ENCODE measurements at regions not wholly inside any gene's neighbourhood (a gene's known extent, or its start where the extent isn't known, plus 50 kb on each side); places are given as distances from the start of the nearest gene placed in this dataset.

DNA sequence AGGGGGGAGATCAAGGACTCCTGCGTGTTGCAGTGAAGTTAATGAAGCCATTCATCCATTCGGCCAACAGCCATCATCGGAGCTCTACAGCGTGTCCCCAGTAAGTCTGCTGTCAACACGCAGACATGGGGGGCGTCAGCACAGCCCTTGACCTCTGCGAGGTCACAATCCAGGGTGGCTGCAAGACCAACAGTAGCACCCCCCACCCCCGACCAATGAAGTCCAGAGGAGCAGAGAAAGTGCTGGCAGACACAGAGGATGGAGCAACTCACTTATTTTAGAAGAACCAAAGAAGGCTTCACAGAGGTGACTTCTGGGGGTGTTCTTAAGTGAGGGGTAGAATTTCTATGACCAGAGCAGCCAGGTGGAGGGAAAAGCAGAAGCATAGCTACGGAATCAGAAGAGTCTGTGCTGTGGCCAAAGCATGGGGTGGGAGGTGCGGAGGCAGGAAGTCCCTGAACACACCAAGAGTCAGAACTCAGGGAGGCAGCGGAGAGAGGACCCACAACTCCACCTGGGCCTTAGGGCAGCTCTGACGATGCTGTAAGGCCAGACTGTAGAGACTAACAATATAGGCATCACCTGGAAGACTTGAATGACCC, 185.4 kb downstream of the FOXO1 start:
- Mint-ChIP-seq H3K27ac (ENCODE audit: unreplicated experiment) (no peak overlapping the region), H3K27me3 (ENCODE audit: low read depth, unreplicated experiment) (peaks cover 42% of the 10 kb centered on the region), H3K9me3 (ENCODE audit: unreplicated experiment) (peaks cover 5% of the 10 kb centered on the region), H3K4me3 (ENCODE audit: unreplicated experiment) (no peak overlapping the region), H3K4me1 (ENCODE audit: low read depth, unreplicated experiment) (peaks cover 24% of the 10 kb centered on the region), H3K36me3 (ENCODE audit: low read depth, unreplicated experiment) (no peaks in the 10 kb centered on the region)
- Histone ChIP-seq H3K27ac (ENCODE audit: low read depth, low read length) (no peak overlapping the region), H3K27me3 (ENCODE audit: insufficient read depth, low read length) (no peaks in the 10 kb centered on the region), H3K9me3 (ENCODE audit: insufficient read depth, low read depth, low read length) (no peaks in the 10 kb centered on the region), H3K4me1 (ENCODE audit: insufficient read depth, low read length) (peaks cover 13% of the 10 kb centered on the region), H3K36me3 (ENCODE audit: insufficient read depth, low read length) (no peaks in the 10 kb centered on the region), H3K79me2 (ENCODE audit: insufficient read depth, low read length) (no peaks in the 10 kb centered on the region), H3K4me3 (ENCODE audit: insufficient read depth, low read depth, low read length) (no peak overlapping the region), H3K9ac (ENCODE audit: low read length) (no peak overlapping the region), H3K4me2 (ENCODE audit: low read length) (no peak overlapping the region), H4K20me1 (ENCODE audit: insufficient read depth, low read length) (no peaks in the 10 kb centered on the region), H2AFZ (ENCODE audit: low read depth, low read length) (no peak overlapping the region)
- TF ChIP-seq, protein P1, sequence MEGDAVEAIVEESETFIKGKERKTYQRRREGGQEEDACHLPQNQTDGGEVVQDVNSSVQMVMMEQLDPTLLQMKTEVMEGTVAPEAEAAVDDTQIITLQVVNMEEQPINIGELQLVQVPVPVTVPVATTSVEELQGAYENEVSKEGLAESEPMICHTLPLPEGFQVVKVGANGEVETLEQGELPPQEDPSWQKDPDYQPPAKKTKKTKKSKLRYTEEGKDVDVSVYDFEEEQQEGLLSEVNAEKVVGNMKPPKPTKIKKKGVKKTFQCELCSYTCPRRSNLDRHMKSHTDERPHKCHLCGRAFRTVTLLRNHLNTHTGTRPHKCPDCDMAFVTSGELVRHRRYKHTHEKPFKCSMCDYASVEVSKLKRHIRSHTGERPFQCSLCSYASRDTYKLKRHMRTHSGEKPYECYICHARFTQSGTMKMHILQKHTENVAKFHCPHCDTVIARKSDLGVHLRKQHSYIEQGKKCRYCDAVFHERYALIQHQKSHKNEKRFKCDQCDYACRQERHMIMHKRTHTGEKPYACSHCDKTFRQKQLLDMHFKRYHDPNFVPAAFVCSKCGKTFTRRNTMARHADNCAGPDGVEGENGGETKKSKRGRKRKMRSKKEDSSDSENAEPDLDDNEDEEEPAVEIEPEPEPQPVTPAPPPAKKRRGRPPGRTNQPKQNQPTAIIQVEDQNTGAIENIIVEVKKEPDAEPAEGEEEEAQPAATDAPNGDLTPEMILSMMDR (IDR thresholded peaks at IDR 0.05; ENCODE audit: insufficient read depth, low read depth, low read length): no peak
- no peak for TF ChIP-seq EZH2 (IDR thresholded peaks at IDR 0.05; ENCODE audit: insufficient read depth, low read length)
- DNase-seq (ENCODE audit: low read depth) (no peak), FAIRE-seq (no peak)

DNA sequence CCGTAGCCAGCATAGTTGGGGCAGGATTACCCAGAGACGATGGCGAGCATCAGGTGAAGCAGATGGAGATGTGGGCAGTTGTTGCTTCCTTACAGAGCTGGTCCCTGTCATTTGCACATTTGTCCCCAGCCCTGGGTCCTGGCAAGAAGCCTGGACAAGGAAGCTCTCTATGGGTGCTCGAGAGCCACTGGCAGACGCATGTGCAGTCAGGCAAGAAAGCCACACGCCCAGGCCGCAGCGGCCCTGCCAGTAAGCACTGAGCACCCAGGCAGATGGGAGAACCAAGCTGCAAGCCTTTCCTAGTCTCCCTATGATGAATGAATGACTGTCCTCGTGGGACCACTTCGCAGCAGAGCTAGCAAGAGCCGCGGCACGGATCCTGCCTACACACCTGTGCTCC, 182.8 kb downstream of the FOXO1 start:
- Mint-ChIP-seq H3K4me3 (ENCODE audit: unreplicated experiment) (no peak overlapping the region), H3K36me3 (ENCODE audit: low read depth, unreplicated experiment) (no peaks in the 10 kb centered on the region), H3K27me3 (ENCODE audit: low read depth, unreplicated experiment) (peaks cover 48% of the 10 kb centered on the region), H3K27ac (ENCODE audit: unreplicated experiment) (no peak overlapping the region), H3K9me3 (ENCODE audit: unreplicated experiment) (peaks cover 5% of the 10 kb centered on the region), H3K4me1 (ENCODE audit: low read depth, unreplicated experiment) (peaks cover 2% of the 10 kb centered on the region)
- no peak overlapping the region for H3K27ac ChIP-seq (ENCODE audit: low read depth, low read length)
- H3K4me1 ChIP-seq (ENCODE audit: insufficient read depth, low read length): peaks cover 3% of the 10 kb centered on the region
- no peaks in the 10 kb centered on the region for H4K20me1 ChIP-seq (ENCODE audit: insufficient read depth, low read length)
- H3K36me3 ChIP-seq (ENCODE audit: insufficient read depth, low read length): no peaks in the 10 kb centered on the region
- no peak for DNase-seq (ENCODE audit: low read depth)
- H3K9ac ChIP-seq (ENCODE audit: low read length): no peak overlapping the region
- H3K27me3 ChIP-seq (ENCODE audit: insufficient read depth, low read length): no peaks in the 10 kb centered on the region
- TF ChIP-seq, protein P1 (IDR thresholded peaks at IDR 0.05; ENCODE audit: insufficient read depth, low read depth, low read length): no peak
- TF ChIP-seq EZH2 (IDR thresholded peaks at IDR 0.05; ENCODE audit: insufficient read depth, low read length): no peak
- no peaks in the 10 kb centered on the region for H3K9me3 ChIP-seq (ENCODE audit: insufficient read depth, low read depth, low read length)
- H2AFZ ChIP-seq (ENCODE audit: low read depth, low read length): no peak overlapping the region
- H3K4me3 ChIP-seq (ENCODE audit: insufficient read depth, low read depth, low read length): no peak overlapping the region
- no peak for FAIRE-seq
- no peak overlapping the region for H3K4me2 ChIP-seq (ENCODE audit: low read length)
- no peaks in the 10 kb centered on the region for H3K79me2 ChIP-seq (ENCODE audit: insufficient read depth, low read length)

DNA sequence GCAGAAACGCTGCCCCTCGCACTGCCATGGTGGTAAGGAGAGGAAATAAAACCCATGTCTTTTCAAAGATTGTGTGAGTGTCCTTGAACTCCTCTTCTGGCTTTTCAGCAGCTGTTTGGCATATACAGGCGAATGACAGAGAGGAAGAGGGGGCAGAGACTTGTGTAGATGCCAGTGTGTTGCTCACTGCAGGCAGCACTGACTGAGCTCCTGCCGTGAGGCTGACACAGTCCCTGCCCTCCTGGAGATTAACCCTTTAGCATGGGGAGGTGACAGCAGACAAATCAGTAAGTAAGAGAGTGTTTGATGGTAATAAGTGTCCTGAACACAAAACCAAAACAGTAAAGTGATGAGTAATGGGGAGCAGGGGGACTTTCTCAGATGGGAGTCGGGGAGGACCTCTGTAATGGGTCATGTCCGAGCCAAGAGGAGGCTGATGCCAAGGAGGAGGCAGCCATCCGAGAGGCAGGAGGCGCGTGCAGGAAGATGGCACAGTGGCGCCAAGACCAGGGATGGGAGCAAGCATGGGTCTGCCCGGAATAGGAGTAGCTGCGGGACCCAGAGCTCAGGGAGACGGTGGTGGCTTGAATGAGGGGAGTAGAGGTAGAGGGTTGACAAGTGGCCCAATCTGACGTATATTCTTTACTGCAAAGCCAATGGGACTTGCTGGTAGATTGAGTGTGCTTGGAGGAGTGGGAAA, 182.2 kb downstream of the FOXO1 start:
- Histone ChIP-seq H3K27me3 (ENCODE audit: insufficient read depth, low read length) (no peaks in the 10 kb centered on the region), H3K27ac (ENCODE audit: low read depth, low read length) (no peak overlapping the region), H3K36me3 (ENCODE audit: insufficient read depth, low read length) (no peaks in the 10 kb centered on the region), H3K4me2 (ENCODE audit: low read length) (no peak overlapping the region), H3K4me1 (ENCODE audit: insufficient read depth, low read length) (peaks cover 3% of the 10 kb centered on the region), H3K9ac (ENCODE audit: low read length) (no peak overlapping the region), H3K9me3 (ENCODE audit: insufficient read depth, low read depth, low read length) (no peaks in the 10 kb centered on the region), H3K4me3 (ENCODE audit: insufficient read depth, low read depth, low read length) (no peak overlapping the region), H3K79me2 (ENCODE audit: insufficient read depth, low read length) (no peaks in the 10 kb centered on the region), H2AFZ (ENCODE audit: low read depth, low read length) (no peak overlapping the region), H4K20me1 (ENCODE audit: insufficient read depth, low read length) (no peaks in the 10 kb centered on the region)
- Mint-ChIP-seq H3K4me3 (ENCODE audit: unreplicated experiment) (no peak overlapping the region), H3K27ac (ENCODE audit: unreplicated experiment) (no peak overlapping the region), H3K36me3 (ENCODE audit: low read depth, unreplicated experiment) (no peaks in the 10 kb centered on the region), H3K27me3 (ENCODE audit: low read depth, unreplicated experiment) (peaks cover 50% of the 10 kb centered on the region), H3K4me1 (ENCODE audit: low read depth, unreplicated experiment) (peaks cover 2% of the 10 kb centered on the region), H3K9me3 (ENCODE audit: unreplicated experiment) (peaks cover 5% of the 10 kb centered on the region)
- FAIRE-seq: no peak
- no peak for DNase-seq (ENCODE audit: low read depth)
- TF ChIP-seq, protein P1 (IDR thresholded peaks at IDR 0.05; ENCODE audit: insufficient read depth, low read depth, low read length): no peak
- TF ChIP-seq EZH2 (IDR thresholded peaks at IDR 0.05; ENCODE audit: insufficient read depth, low read length): no peak

All from astrocyte (in vitro differentiated cells and primary cell).